ENCODE measurements at regions not wholly inside any gene's neighbourhood (a gene's known extent, or its start where the extent isn't known, plus 50 kb on each side); places are given as distances from the start of the nearest gene placed in this dataset.
"Not testable (repeated sequence)": the region's sequence is repeated elsewhere in the genome, so short reads cannot be mapped to it uniquely, and the experiment has no call there.

- no peak for DNase-seq (ENCODE audit: low read depth, low spot score)
- TF ChIP-seq PBX3 (IDR thresholded peaks at IDR 0.05; ENCODE audit: insufficient replicate concordance, low read depth, low read length) (no peak), SMARCA5 (IDR thresholded peaks at IDR 0.05) (no peak), SIN3A (IDR thresholded peaks at IDR 0.05; ENCODE audit: low read depth, low read length) (no peak), PAX5 (IDR thresholded peaks at IDR 0.05; ENCODE audit: borderline replicate concordance, low read depth, low read length) (no peak), BMI1 (IDR thresholded peaks at IDR 0.05; ENCODE audit: borderline replicate concordance) (no peak), SIX5 (IDR thresholded peaks at IDR 0.05; ENCODE audit: low read depth, low read length, severe bottlenecking) (no peak), REST (IDR thresholded peaks at IDR 0.05; ENCODE audit: low read depth, low read length) (no peak), WRNIP1 (IDR thresholded peaks at IDR 0.05; ENCODE audit: borderline replicate concordance, low read depth, low read length) (no peak), TCF12 (IDR thresholded peaks at IDR 0.05; ENCODE audit: low read depth, low read length) (no peak), TCF7 (IDR thresholded peaks at IDR 0.05; ENCODE audit: borderline replicate concordance) (no peak), ZNF24 (IDR thresholded peaks at IDR 0.05) (no peak), ATF7 (IDR thresholded peaks at IDR 0.05; ENCODE audit: low read depth) (no peak)
- no peaks in the 10 kb centered on the region for H3K79me2 ChIP-seq (ENCODE audit: control insufficient read depth, insufficient read depth, low read length)
- in situ Hi-C loops (cut with MboI): no loop called here
- no peak overlapping the region for H3K9ac ChIP-seq (ENCODE audit: control insufficient read depth, insufficient read depth, low read length)
- ChIA-PET RAD21 (ENCODE audit: unreplicated experiment) (no interaction called here), CTCF (interaction anchor here (0.7 to 1.7 kb wide), 2 partner anchors 10 to 106 kb away, joined by 3 to 5 read pairs; no protein-coding TSS in a partner anchor), SMC1A (ENCODE audit: uncharacterized antibody, unreplicated experiment) (no interaction called here), POLR2A (no interaction called here)
- no peak overlapping the region for H3K4me3 ChIP-seq
- intact Hi-C loops (cut with micrococcal nuclease; ENCODE audit: unreplicated experiment): no loop called here
- no peak for ATAC-seq
- WGBS (ENCODE audit: insufficient coverage, insufficient replicate concordance, low lambda C conversion rate, missing lambda C conversion rate): 13% methylated on average over 4 of the region's 4 CpGs
- H3K27me3 ChIP-seq (replicated peaks in 1 of 2; ENCODE audit: control insufficient read depth in 2 of 2, insufficient read depth in 2 of 2, low read length in 1 of 2): no peaks in the 10 kb centered on the region
- no peaks in the 10 kb centered on the region for H4K20me1 ChIP-seq (ENCODE audit: control insufficient read depth, insufficient read depth)
- H3K4me1 ChIP-seq (ENCODE audit: control insufficient read depth, insufficient read depth, low read length): no peaks in the 10 kb centered on the region
- no peaks in the 10 kb centered on the region for H3K9me3 ChIP-seq (replicated peaks; ENCODE audit: control insufficient read depth, insufficient read depth, low read length)
- no peak overlapping the region for H2AFZ ChIP-seq (ENCODE audit: control insufficient read depth, low read depth, low read length)
- BruUV-seq (replicated peaks): no TSS peak
- no peak for FAIRE-seq
- no peaks in the 10 kb centered on the region for H3K36me3 ChIP-seq (ENCODE audit: control insufficient read depth in 2 of 2, insufficient read depth in 2 of 2, low read length in 1 of 2)
- H3K4me2 ChIP-seq (ENCODE audit: control insufficient read depth, insufficient read depth): no peak overlapping the region
- H3K27ac ChIP-seq (ENCODE audit: control insufficient read depth, insufficient read depth): no peak overlapping the region
Measured at GRCh38 chr15:45812200-45812599, 177.4 kb downstream of the SQOR start.

- RAD21 ChIA-PET (ENCODE audit: unreplicated experiment): not testable (repeated sequence)
Measured at GRCh38 chr15:45817578-45817977, 182.7 kb downstream of the SQOR start.

More at GRCh38 chr15:45817578-45817977, 182.7 kb downstream of the SQOR start:
- H3K27ac ChIP-seq (ENCODE audit: control insufficient read depth, insufficient read depth); in situ Hi-C loops (cut with MboI); H4K20me1 ChIP-seq (ENCODE audit: control insufficient read depth, insufficient read depth); H3K4me1 ChIP-seq (ENCODE audit: control insufficient read depth, insufficient read depth, low read length); DNase-seq (ENCODE audit: low read depth, low spot score); H3K79me2 ChIP-seq (ENCODE audit: control insufficient read depth, insufficient read depth, low read length); BruUV-seq (replicated peaks); ATAC-seq; H3K27me3 ChIP-seq (replicated peaks in 1 of 2; ENCODE audit: control insufficient read depth in 2 of 2, insufficient read depth in 2 of 2, low read length in 1 of 2); H3K9ac ChIP-seq (ENCODE audit: control insufficient read depth, insufficient read depth, low read length); H2AFZ ChIP-seq (ENCODE audit: control insufficient read depth, low read depth, low read length); H3K9me3 ChIP-seq (replicated peaks; ENCODE audit: control insufficient read depth, insufficient read depth, low read length); H3K4me3 ChIP-seq; H3K36me3 ChIP-seq (ENCODE audit: control insufficient read depth in 2 of 2, insufficient read depth in 2 of 2, low read length in 1 of 2); FAIRE-seq; intact Hi-C loops (cut with micrococcal nuclease; ENCODE audit: unreplicated experiment); H3K4me2 ChIP-seq (ENCODE audit: control insufficient read depth, insufficient read depth); POLR2A ChIA-PET: not testable (repeated sequence)
- WGBS (ENCODE audit: insufficient coverage, insufficient replicate concordance, low lambda C conversion rate, missing lambda C conversion rate): 0% methylated on average over 2 of the region's 2 CpGs
- CTCF ChIA-PET: interaction anchor here (0.6 kb wide), 3 partner anchors 35 to 196 kb away, joined by 3 read pairs; no protein-coding TSS in a partner anchor
- SMC1A ChIA-PET (ENCODE audit: uncharacterized antibody, unreplicated experiment): interaction anchor here (0.7 kb wide), 1 partner anchor 38 kb away, joined by 4 read pairs; no protein-coding TSS in a partner anchor

All from GM12878 (cell line).